Spleen (tissue), 7 donors: ENCODE measurements at regions not wholly inside any gene's neighbourhood (a gene's known extent, or its start where the extent isn't known, plus 50 kb on each side); places are given as distances from the start of the nearest gene placed in this dataset.

Experiments used
- POLR2A ChIP-seq, 3 donors: fragments of 450-650 bp; IDR thresholded peaks; one replicate each; pipeline ENCODE4 v1.5.1; 2017; ENCODE audit warnings: antibody characterized with exemption in 3 of 3, mild to moderate bottlenecking in 1 of 3
- TF ChIP-seq, protein P1 (sequence below), 11 experiments: fragments of 200-600 bp in 7 of 11; fragments of 450-650 bp in 4 of 11; sonication (generic) in 4 of 11; IDR thresholded peaks in 8 of 11; conservative IDR thresholded peaks in 3 of 11; 1 replicate in 7 of 11; 2 replicates in 4 of 11; pipeline versions ENCODE4 v1.4.0 to v1.8.0; 2016 to 2021; ENCODE audit warnings: antibody characterized with exemption in 11 of 11, inconsistent platforms in 4 of 11, mild to moderate bottlenecking in 1 of 11
- donor health status: DM: no; HTN: no; CAD: no; lungs with moderate emphysema.
- donor health status: DM: no; HTN: no; CAD: no.
- donor health status: DM: no; HTN: no; CAD: no.

- TF ChIP-seq, protein P1, sequence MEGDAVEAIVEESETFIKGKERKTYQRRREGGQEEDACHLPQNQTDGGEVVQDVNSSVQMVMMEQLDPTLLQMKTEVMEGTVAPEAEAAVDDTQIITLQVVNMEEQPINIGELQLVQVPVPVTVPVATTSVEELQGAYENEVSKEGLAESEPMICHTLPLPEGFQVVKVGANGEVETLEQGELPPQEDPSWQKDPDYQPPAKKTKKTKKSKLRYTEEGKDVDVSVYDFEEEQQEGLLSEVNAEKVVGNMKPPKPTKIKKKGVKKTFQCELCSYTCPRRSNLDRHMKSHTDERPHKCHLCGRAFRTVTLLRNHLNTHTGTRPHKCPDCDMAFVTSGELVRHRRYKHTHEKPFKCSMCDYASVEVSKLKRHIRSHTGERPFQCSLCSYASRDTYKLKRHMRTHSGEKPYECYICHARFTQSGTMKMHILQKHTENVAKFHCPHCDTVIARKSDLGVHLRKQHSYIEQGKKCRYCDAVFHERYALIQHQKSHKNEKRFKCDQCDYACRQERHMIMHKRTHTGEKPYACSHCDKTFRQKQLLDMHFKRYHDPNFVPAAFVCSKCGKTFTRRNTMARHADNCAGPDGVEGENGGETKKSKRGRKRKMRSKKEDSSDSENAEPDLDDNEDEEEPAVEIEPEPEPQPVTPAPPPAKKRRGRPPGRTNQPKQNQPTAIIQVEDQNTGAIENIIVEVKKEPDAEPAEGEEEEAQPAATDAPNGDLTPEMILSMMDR (IDR thresholded peaks at IDR 0.05 in 8 of 11, conservative IDR thresholded peaks at IDR 0.05 in 3 of 11): no peak
- TF ChIP-seq POLR2A (IDR thresholded peaks at IDR 0.05): no peak
These were observed 470.5 kb upstream of the UBE2E2 start for GRCh38 chr3:22732641-22733040.
